Right renal cortex interstitium (tissue), 3 donors: ENCODE measurements at regions not wholly inside any gene's neighbourhood (a gene's known extent, or its start where the extent isn't known, plus 50 kb on each side); places are given as distances from the start of the nearest gene placed in this dataset.
"Not testable (repeated sequence)": the region's sequence is repeated elsewhere in the genome, so short reads cannot be mapped to it uniquely, and the experiment has no call there.

Experiments used
- DNase-seq, 3 donors: peaks; one replicate each; pipeline ENCODE4 v3.0.0-alpha.2; 2013; ENCODE audit warnings: low read depth in 3 of 3, low spot score in 2 of 3

GRCh38 chr1:38760562-38760961 lies 99.0 kb downstream of the RRAGC start:
- no peak for DNase-seq

- DNase-seq: no peak
Observed at GRCh38 chr1:38758820-38759219, 100.8 kb downstream of the RRAGC start.

DNA sequence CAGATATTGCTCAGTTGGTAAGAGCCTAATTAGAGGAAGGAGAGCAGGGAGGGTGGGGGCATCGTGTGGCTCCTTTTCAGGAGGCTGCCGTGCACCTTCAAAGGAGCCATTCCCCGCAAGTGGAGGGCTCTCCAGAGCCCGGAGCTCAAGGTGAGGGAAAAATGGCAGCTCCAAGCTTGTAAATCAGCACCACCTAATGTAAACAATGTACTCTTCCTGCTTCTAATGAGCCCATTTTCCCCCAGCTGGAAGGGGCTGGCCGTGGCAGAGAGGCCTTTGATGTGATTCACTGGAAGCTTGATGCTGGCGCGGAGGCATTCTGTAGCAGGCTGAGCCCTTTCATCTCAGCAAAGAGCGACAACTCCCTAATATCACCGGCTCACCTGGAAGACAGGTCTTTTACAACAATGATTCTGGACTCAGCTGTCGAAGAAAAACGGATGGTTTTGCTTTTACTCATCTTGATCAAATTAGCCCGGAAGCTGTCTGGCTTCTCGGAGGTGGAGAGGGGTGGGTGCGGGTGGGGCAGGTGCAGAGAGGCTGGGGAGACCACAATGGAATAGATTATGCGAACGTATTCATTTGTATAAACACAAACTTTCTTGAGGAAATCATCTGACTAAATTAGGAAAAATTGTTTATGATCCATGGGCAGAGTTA lies 112.5 kb downstream of the RRAGC start:
- DNase-seq: no peak

GRCh38 chr1:38746402-38746935 lies 113.1 kb downstream of the RRAGC start:
- DNase-seq: no peak

DNA sequence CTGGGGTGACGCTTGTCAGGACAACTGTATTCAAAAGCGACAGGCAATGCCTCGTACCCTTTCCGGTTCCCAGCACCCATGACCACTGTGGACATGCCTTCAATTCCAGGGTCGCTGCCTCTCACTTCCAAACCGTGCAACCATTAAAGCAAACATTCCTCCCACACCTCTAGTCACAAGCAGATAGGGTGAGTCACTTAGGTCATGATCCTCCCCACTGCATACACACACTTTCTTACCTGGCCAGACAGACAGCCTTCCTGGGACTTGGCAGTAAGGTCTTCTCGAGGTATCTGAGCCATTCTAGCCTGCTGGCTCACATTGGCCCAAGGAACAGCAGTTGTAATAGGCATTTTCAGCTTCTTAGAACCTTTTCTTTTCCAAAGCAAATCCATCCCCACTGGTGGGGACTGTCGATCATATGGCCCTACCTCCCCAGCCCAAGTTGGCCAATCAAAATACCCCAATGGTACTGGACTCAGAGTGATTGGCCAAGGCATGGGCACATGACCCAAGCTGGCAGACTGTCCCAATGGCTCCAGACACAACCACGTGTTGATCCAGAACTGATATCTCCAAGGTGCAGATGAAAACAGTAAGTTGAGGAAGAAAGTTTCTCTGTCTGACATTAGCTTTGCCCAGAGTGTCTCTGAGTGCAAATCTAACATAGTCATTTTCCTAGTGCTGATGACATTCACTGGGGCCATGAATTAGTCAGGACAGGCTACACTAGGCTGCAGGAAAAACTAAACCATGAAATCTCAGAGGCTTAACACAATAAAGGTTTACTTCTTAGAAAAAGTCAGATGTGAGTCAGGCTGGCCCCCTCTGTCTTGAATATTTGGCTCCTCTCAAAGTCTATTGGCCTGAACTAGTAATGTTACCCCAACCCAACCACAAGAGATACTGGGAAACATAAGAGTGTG lies 113.8 kb downstream of the RRAGC start:
- no peak for DNase-seq

- DNase-seq: no peak
Observed at GRCh38 chr1:38744452-38745350, 114.9 kb downstream of the RRAGC start.

DNA sequence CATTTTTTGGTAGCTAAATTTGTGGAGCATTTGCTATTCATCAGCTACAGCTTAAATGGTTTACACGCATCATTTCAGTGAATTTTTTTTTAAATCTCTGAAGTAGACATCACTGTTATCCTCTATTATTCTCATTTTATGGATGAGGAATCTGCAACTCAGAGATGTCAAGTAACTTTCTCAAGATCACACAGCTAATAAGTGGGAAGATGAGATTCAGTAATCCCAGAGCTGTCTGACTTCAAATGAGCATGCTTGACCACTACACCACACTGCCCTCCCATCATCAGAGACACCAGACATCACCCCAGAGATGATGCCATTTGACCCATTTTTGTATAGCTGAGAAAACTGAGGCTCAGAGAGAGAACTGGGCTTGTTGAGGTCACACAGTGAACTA lies 116.4 kb downstream of the RRAGC start:
- no peak for DNase-seq

- no peak for DNase-seq
Observed at GRCh38 chr1:38741341-38741740, 118.2 kb downstream of the RRAGC start.

DNA sequence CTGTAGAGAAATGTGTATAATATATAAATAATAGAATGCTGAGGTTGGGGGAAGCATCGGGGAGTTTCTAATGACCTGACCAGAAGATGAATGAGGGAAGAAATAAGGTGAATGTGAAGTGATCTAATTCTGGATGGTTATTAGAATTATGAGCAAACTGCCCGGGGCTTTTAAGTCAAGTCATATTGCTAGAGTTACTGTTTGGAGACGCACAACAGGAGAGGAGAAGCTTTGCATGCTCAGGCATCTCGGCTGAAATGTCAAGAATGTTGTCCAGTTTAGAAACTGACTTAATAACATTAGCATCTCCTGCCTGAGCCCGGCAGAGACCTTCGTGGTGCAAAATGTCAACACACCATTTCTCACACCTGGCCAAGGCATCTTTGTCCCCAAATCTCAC lies 119.1 kb downstream of the RRAGC start:
- DNase-seq: no peak

GRCh38 chr1:38738207-38738606 lies 121.4 kb downstream of the RRAGC start:
- no peak for DNase-seq

DNA sequence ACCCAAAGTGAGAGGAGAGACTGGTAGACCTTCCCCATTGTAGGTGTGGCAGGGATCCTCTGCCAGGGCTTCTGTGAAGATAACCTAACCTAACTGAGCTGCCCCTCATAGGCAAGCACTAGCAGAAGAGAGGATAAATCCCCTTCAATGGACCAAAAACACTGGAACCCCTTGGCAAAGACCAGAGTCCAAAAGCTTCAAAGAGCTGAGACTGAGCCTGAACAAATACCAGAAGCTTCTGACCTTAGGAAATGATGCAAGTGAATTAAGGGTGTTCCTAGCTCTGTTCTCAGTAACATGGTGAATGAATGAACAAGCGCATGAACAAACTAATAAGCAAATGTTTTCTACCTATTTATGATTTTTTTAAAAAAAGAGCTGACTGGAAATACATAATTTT lies 123.2 kb downstream of the RRAGC start:
- DNase-seq: no peak

GRCh38 chr1:38735651-38736161 lies 123.9 kb downstream of the RRAGC start:
- no peak for DNase-seq

DNA sequence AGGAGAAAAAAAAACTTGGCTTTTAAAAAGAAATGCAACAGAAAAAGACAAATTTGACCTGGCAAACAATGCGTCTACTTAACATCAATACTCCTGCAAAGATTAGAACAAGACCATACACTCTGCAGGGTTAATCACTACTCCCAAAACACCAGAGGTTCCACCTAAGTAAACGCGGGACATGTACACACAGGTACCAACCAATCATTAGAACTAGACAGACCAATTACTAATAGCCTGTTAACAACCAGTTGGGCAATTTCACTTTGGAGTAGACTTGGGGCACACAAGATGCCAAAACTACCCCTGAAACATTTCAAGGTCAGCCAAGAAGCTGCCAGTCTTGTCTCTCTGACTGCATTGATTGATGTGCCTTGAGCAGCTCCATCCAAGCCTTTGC lies 125.8 kb downstream of the RRAGC start:
- DNase-seq: no peak

DNA sequence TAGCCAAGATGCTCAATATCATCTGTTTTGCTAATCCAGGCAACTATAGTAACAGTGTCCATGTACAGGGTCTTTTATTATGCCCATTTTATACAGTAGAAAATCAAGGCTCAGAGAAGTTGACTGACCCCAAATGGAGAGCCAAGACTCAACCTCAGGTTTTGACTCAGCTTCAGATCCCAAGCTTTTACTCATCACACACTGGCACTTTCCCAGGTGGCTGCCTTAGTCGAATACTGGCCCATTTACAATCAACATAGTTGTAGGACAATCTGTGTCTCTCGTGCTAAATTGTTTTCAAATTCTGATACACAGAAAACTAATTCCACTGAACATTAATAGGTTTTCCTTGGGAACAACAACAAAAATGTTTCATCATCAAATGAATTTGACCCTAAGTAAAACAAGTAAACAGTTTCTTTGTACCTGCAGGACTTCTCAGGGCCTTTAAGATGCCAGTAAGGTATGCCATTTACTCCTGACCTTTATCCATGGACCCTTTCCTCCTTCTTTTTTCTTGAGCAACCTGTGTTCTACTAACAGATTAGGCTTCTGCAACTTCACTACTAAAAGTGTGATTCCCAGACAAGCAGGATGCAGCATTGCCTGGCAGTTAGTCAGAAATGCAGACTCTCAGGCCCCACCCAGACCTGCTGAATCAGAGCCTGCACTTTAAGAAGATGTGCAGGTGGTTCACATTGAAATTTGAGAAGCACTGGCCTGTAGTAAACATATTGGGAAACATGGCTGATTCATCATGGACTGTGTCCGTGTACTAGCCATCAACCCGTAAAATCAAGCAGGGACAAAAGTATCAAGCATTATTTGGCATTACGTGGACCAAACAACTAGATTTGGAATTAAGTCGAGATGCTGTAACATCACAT lies 128.8 kb downstream of the RRAGC start:
- no peak for DNase-seq

DNA sequence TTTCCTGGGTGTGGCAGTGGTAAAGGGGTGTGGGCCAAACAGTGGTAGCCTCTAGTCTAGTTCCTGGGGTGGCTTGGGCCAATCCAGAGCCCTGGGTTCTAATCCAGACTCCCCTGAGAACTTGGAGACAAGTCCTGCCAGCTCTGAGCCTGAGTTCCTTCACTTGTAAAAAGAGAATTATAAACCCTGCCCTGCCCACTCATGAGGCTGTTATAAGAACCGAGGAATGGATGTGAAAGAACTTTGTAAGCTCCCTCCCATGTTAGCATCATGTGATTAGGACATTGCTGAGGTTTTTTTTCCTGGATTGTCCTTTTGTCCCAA lies 131.0 kb downstream of the RRAGC start:
- DNase-seq: no peak

- no peak for DNase-seq
Observed at GRCh38 chr1:38727684-38728584, 131.6 kb downstream of the RRAGC start.

GRCh38 chr1:38725321-38725961 lies 134.1 kb downstream of the RRAGC start:
- not testable (repeated sequence) for DNase-seq
